ENCODE measurements at regions not wholly inside any gene's neighbourhood (a gene's known extent, or its start where the extent isn't known, plus 50 kb on each side); places are given as distances from the start of the nearest gene placed in this dataset.
A peak's percentile ranks its signal among the peaks of the same experiment; 100 is the strongest.

- TF ChIP-seq CTCF (IDR thresholded peaks at IDR 0.05) (peak; percentile 52 to 81 (median 71)), POLR2A (IDR thresholded peaks at IDR 0.05) (no peak), POLR2AphosphoS5 (IDR thresholded peaks at IDR 0.05) (no peak), EP300 (IDR thresholded peaks at IDR 0.05) (no peak)
Measured at GRCh38 chrX:74015379-74016019, 163.0 kb upstream of the XIST start.
